HepG2 (cell line): ENCODE measurements at regions not wholly inside any gene's neighbourhood (a gene's known extent, or its start where the extent isn't known, plus 50 kb on each side); places are given as distances from the start of the nearest gene placed in this dataset.

Experiments used
- ATAC-seq: fragments of 200-7000 bp; cut with Tn5 transposase; 3 replicates; pipeline ENCODE4 v1.9.1; 2020; ENCODE audit warnings: mild to moderate bottlenecking, moderate library complexity
- BruUV-seq: library from RNA; stranded (reverse); fragments of 400-500 nt; replicated peaks from 2 replicates; lab custom pipeline; 2021; lab: Mats Ljungman, UMichigan
- CTCF ChIA-PET: fragments of 300-600 bp; formaldehyde crosslinking; extraction: SDS; loops from one replicate; lab custom pipeline; 2021; ENCODE audit warnings: low total read pairs, inconsistent platforms, low intra/inter-chr PET ratio; lab: Yijun Ruan, JAX
- POLR2A ChIA-PET: fragments of 350-600 bp; sonication (Branson Sonifier 250); formaldehyde crosslinking; loops from one replicate; lab custom pipeline; 2020; ENCODE audit warnings: antibody characterized with exemption, inconsistent platforms; lab: Yijun Ruan, JAX
- DNase-seq: peaks from one replicate; pipeline ENCODE4 v3.0.0-alpha.2; 2015; ENCODE audit warnings: low spot score
- FAIRE-seq: peaks from 3 replicates; lab custom pipeline; 2011; peaks lifted over from hg19 to GRCh38; lab: Jason Lieb, UNC
- H2AFZ ChIP-seq: one replicate; pipeline ENCODE4 v1.6.1; 2011; ENCODE audit warnings: low read length, inconsistent platforms
- H3K27ac ChIP-seq: fragments of 300-600 bp; 3 replicates; pipeline ENCODE4 v1.8.0; 2011; ENCODE audit warnings: mixed run types, mild to moderate bottlenecking, mixed read lengths, low read length, inconsistent platforms; ENCODE audit not compliant: insufficient read depth; ENCODE audit errors: extremely low read length
- H3K27me3 ChIP-seq, 2 experiments: fragments of 200-600 bp in 1 of 2; 2 replicates in 1 of 2; 3 replicates in 1 of 2; pipeline versions ENCODE4 v1.6.0 to v1.8.0; 2011; ENCODE audit warnings: low read length in 2 of 2, mild to moderate bottlenecking in 2 of 2, moderate library complexity in 2 of 2, inconsistent platforms in 1 of 2; ENCODE audit not compliant: insufficient read depth in 2 of 2, control insufficient read depth in 1 of 2
- H3K36me3 ChIP-seq, 2 experiments: fragments of 200-600 bp in 1 of 2; replicated peaks in 1 of 2; 2 replicates in 1 of 2; 3 replicates in 1 of 2; pipeline versions ENCODE4 v1.5.1 to v1.8.0; 2011; ENCODE audit warnings: low read length in 2 of 2, inconsistent platforms in 1 of 2; ENCODE audit not compliant: insufficient read depth in 2 of 2, control insufficient read depth in 1 of 2
- H3K4me1 ChIP-seq: 2 replicates; pipeline ENCODE4 v1.5.1; 2012; ENCODE audit warnings: low read length, inconsistent platforms; ENCODE audit not compliant: insufficient read depth
- H3K4me2 ChIP-seq: 2 replicates; pipeline ENCODE4 v1.6.0; 2011; ENCODE audit warnings: low read depth, low read length, inconsistent platforms
- H3K4me3 ChIP-seq, 3 experiments: fragments of 200-600 bp in 1 of 3; sonication (generic), shearing (Covaris generic) in 1 of 3; replicated peaks in 1 of 3; 2 replicates each; pipeline ENCODE4 v1.5.1; 2011 to 2016; ENCODE audit warnings: low read length in 3 of 3, inconsistent platforms in 2 of 3, low read depth in 2 of 3, mild to moderate bottlenecking in 2 of 3, control low read depth in 1 of 3, mixed read lengths in 1 of 3; ENCODE audit not compliant: insufficient read depth in 1 of 3
- H3K79me2 ChIP-seq: one replicate; pipeline ENCODE4 v1.6.1; 2011; ENCODE audit warnings: low read length, inconsistent platforms; ENCODE audit not compliant: insufficient read depth
- H3K9ac ChIP-seq: 2 replicates; pipeline ENCODE4 v1.6.0; 2011; ENCODE audit warnings: mild to moderate bottlenecking, low read depth, low read length, inconsistent platforms; ENCODE audit not compliant: insufficient read depth
- H3K9me3 ChIP-seq: 2 replicates; pipeline ENCODE4 v1.5.1; 2012; ENCODE audit warnings: mild to moderate bottlenecking, low read length
- H4K20me1 ChIP-seq: 2 replicates; pipeline ENCODE4 v1.6.0; 2011; ENCODE audit warnings: inconsistent platforms, mild to moderate bottlenecking, low read length, moderate library complexity; ENCODE audit not compliant: insufficient read depth
- FOSL2 ChIP-seq: sonication (generic); formaldehyde crosslinking; IDR thresholded peaks from 2 replicates; pipeline ENCODE4 v1.4.0; 2020; ENCODE audit warnings: missing genetic modification reagents
- HMGA1 ChIP-seq: sonication (generic); formaldehyde crosslinking; conservative IDR thresholded peaks from 2 replicates; pipeline ENCODE4 v1.4.0; 2020; ENCODE audit warnings: missing genetic modification reagents
- IRF2 ChIP-seq: IDR thresholded peaks from 2 replicates; pipeline ENCODE4 v1.6.1; 2018; ENCODE audit warnings: missing genetic modification reagents, missing compliant biosample characterization
- JUND ChIP-seq: sonication (generic); formaldehyde crosslinking; IDR thresholded peaks from 2 replicates; pipeline ENCODE4 v1.8.0; 2022; ENCODE audit warnings: mild to moderate bottlenecking, missing genetic modification reagents
- KLF12 ChIP-seq: sonication (generic); formaldehyde crosslinking; IDR thresholded peaks from 2 replicates; pipeline ENCODE4 v1.4.0; 2020; ENCODE audit warnings: missing genetic modification reagents, borderline replicate concordance
- MAFK ChIP-seq, 2 experiments: IDR thresholded peaks in 1 of 2; conservative IDR thresholded peaks in 1 of 2; 2 replicates each; pipeline ENCODE4 v1.6.1; 2011; ENCODE audit warnings: improper control_type of control experiment in 2 of 2, low read length in 2 of 2
- TFE3 ChIP-seq: IDR thresholded peaks from 2 replicates; pipeline ENCODE4 v1.6.1; 2016
- ZFP82 ChIP-seq: sonication (generic); formaldehyde crosslinking; IDR thresholded peaks from 2 replicates; pipeline ENCODE4 v1.5.1; 2020; ENCODE audit warnings: mild to moderate bottlenecking, missing genetic modification reagents, borderline replicate concordance
- ZNF207 ChIP-seq: fragments of 450-650 bp; IDR thresholded peaks from 2 replicates; pipeline ENCODE4 v1.6.1; 2016; ENCODE audit warnings: antibody characterized with exemption, borderline replicate concordance
- ZNF580 ChIP-seq: IDR thresholded peaks from 2 replicates; pipeline ENCODE4 v1.6.1; 2016; ENCODE audit warnings: low read depth, borderline replicate concordance
- ZNF674 ChIP-seq: sonication (generic); formaldehyde crosslinking; IDR thresholded peaks from 2 replicates; pipeline ENCODE4 v1.5.0; 2020; ENCODE audit warnings: low read depth, mild to moderate bottlenecking, missing genetic modification reagents
- ZNF883 ChIP-seq: sonication (generic); formaldehyde crosslinking; IDR thresholded peaks from 2 replicates; pipeline ENCODE4 v1.5.1; 2020; ENCODE audit warnings: mild to moderate bottlenecking, missing genetic modification reagents; ENCODE audit errors: not compliant biosample characterization
- WGBS: methylation state at CpG from one replicate; pipeline ENCODE4 v1.1.6; 2017; ENCODE audit warnings: low lambda C conversion rate; 5-methylcytosine and 5-hydroxymethylcytosine counted together
- in situ Hi-C: cut with HindIII; loops from 2 replicates; pipeline ENCODE4 v1.10.0; 2017; ENCODE audit warnings: low pct_unique_long_range_greater_than_20kb; ENCODE audit not compliant: extremely low pct_ligation_motif_present
- intact Hi-C: fragments of 100-400 bp; cut with micrococcal nuclease; formaldehyde crosslinking; loops from one replicate; pipeline ENCODE4 v1.10.0; 2022; ENCODE audit not compliant: unreplicated experiment
- TF ChIP-seq, protein P1 (sequence below): sonication (generic); formaldehyde crosslinking; IDR thresholded peaks from 2 replicates; pipeline ENCODE4 v1.8.1; 2023; ENCODE audit warnings: mild to moderate bottlenecking, missing genetic modification reagents, borderline replicate concordance
- TF ChIP-seq, protein P2 (sequence below): sonication (generic); formaldehyde crosslinking; IDR thresholded peaks from one replicate; pipeline ENCODE4 v1.5.1; 2020; ENCODE audit warnings: mild to moderate bottlenecking, missing genetic modification reagents; ENCODE audit errors: not compliant biosample characterization

GRCh38 chr18:57243624-57244179 is 96.8 kb downstream of the BOD1L2 start (continued):
- TF ChIP-seq, protein P1, sequence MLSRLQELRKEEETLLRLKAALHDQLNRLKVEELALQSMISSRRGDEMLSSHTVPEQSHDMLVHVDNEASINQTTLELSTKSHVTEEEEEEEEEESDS (CRISPR knock-in tag): no peak
- no peak for TF ChIP-seq ZNF207
- TF ChIP-seq, all 625 proteins: peak for 78

DNA sequence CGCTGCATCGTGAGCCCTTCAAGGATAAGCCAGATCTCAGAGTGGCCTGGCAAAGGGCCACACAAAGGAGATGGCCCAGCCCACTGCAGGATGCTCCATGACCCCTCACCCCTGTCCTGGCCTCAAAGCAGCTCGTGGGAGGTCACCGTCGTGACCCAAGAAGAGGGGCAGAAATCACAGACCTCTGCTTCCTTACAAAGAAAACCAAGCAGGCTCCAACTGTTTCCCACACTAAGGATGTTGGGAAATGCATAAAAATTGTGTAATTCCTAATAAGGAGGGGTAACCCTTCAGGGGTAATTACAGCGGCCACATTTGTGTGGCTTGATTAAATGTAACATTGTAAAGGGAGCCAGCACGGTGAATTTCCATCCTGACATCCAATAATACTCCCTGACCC is 102.3 kb downstream of the BOD1L2 start:
- intact Hi-C loops (no loop called here), in situ Hi-C loops (no loop called here)
- DNase-seq (no peak), ATAC-seq (no peak), FAIRE-seq (no peak)
- H3K4me3 ChIP-seq: no peak overlapping the region
- ChIA-PET CTCF (no interaction called here), POLR2A (no interaction called here)
- H3K9ac ChIP-seq: no peak overlapping the region
- H3K9me3 ChIP-seq: no peaks in the 10 kb centered on the region
- no peaks in the 10 kb centered on the region for H3K79me2 ChIP-seq
- peaks cover 3% of the 10 kb centered on the region for H3K4me1 ChIP-seq
- no peak overlapping the region for H3K27ac ChIP-seq
- no peaks in the 10 kb centered on the region for H3K36me3 ChIP-seq
- WGBS: 32% methylated on average over 6 of the region's 7 CpGs
- H4K20me1 ChIP-seq: no peaks in the 10 kb centered on the region
- H2AFZ ChIP-seq: no peak overlapping the region
- H3K4me2 ChIP-seq: no peak overlapping the region
- peaks cover 0 to 2% of the 10 kb centered on the region in 2 experiments; a peak in 3 of 5 replicates for H3K27me3 ChIP-seq
- no TSS peak for BruUV-seq
- TF ChIP-seq KLF12: no peak
- no peak for TF ChIP-seq ZNF883 (CRISPR knock-in tag)
- TF ChIP-seq FOSL2: no peak
- TF ChIP-seq, protein P2, sequence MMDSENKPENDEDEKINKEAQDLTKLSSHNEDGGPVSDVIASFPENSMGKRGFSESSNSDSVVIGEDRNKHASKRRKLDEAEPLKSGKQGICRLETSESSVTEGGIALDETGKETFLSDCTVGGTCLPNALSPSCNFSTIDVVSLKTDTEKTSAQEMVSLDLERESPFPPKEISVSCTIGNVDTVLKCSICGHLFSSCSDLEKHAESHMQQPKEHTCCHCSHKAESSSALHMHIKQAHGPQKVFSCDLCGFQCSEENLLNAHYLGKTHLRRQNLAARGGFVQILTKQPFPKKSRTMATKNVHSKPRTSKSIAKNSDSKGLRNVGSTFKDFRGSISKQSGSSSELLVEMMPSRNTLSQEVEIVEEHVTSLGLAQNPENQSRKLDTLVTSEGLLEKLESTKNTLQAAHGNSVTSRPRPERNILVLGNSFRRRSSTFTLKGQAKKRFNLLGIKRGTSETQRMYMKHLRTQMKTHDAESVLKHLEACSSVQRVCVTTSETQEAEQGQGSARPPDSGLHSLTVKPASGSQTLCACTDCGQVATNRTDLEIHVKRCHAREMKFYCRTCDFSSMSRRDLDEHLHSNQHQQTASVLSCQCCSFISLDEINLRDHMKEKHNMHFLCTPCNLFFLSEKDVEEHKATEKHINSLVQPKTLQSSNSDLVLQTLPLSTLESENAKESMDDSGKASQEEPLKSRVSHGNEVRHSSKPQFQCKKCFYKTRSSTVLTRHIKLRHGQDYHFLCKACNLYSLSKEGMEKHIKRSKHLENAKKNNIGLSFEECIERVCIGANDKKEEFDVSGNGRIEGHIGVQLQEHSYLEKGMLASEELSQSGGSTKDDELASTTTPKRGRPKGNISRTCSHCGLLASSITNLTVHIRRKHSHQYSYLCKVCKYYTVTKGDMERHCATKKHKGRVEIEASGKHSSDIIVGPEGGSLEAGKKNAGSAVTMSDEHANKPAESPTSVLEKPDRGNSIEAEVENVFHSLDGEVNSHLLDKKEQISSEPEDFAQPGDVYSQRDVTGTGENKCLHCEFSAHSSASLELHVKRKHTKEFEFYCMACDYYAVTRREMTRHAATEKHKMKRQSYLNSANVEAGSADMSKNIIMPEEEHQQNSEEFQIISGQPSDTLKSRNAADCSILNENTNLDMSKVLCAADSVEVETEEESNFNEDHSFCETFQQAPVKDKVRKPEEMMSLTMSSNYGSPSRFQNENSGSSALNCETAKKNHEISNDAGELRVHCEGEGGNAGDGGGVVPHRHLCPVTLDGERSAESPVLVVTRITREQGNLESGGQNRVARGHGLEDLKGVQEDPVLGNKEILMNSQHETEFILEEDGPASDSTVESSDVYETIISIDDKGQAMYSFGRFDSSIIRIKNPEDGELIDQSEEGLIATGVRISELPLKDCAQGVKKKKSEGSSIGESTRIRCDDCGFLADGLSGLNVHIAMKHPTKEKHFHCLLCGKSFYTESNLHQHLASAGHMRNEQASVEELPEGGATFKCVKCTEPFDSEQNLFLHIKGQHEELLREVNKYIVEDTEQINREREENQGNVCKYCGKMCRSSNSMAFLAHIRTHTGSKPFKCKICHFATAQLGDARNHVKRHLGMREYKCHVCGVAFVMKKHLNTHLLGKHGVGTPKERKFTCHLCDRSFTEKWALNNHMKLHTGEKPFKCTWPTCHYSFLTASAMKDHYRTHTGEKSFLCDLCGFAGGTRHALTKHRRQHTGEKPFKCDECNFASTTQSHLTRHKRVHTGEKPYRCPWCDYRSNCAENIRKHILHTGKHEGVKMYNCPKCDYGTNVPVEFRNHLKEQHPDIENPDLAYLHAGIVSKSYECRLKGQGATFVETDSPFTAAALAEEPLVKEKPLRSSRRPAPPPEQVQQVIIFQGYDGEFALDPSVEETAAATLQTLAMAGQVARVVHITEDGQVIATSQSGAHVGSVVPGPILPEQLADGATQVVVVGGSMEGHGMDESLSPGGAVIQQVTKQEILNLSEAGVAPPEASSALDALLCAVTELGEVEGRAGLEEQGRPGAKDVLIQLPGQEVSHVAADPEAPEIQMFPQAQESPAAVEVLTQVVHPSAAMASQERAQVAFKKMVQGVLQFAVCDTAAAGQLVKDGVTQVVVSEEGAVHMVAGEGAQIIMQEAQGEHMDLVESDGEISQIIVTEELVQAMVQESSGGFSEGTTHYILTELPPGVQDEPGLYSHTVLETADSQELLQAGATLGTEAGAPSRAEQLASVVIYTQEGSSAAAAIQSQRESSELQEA (CRISPR knock-in tag): no peak
- TF ChIP-seq IRF2 (CRISPR knock-in tag): no peak
- no peak for TF ChIP-seq JUND
- no peak for TF ChIP-seq MAFK (conservative IDR thresholded peaks at IDR 0.05 in 1 of 2, IDR thresholded peaks at IDR 0.05 in 1 of 2; ENCODE audit: low read length in 2 of 2)
- no peak for TF ChIP-seq HMGA1 (CRISPR knock-in tag)
- no peak for TF ChIP-seq TFE3
- TF ChIP-seq ZNF580 (CRISPR knock-in tag): no peak
- no peak for TF ChIP-seq ZNF674 (CRISPR knock-in tag)
- TF ChIP-seq ZFP82 (CRISPR knock-in tag): no peak
